Stimulated activated naive CD8-positive, alpha-beta T cell treated with anti-CD3 and anti-CD28 coated beads, Interleukin-15, Interleukin-2, amounts not matched to agents 100 ng/mL and 50 ng/mL, for 24 hours (primary cell): ENCODE measurements at regions not wholly inside any gene's neighbourhood (a gene's known extent, or its start where the extent isn't known, plus 50 kb on each side); places are given as distances from the start of the nearest gene placed in this dataset.

Source experiments
- H3K27ac Mint-ChIP-seq: one replicate; pipeline ENCODE4 v1.8.0; 2021; ENCODE audit warnings: mild to moderate bottlenecking, mixed read lengths
- H3K27me3 Mint-ChIP-seq: one replicate; pipeline ENCODE4 v1.8.0; 2021; ENCODE audit warnings: mixed read lengths
- H3K36me3 Mint-ChIP-seq: one replicate; pipeline ENCODE4 v1.8.0; 2021; ENCODE audit warnings: low read depth, mixed read lengths
- H3K4me1 Mint-ChIP-seq: one replicate; pipeline ENCODE4 v1.8.0; 2021; ENCODE audit warnings: low read depth, mixed read lengths
- H3K4me3 Mint-ChIP-seq: one replicate; pipeline ENCODE4 v1.8.0; 2021; ENCODE audit warnings: mild to moderate bottlenecking, mixed read lengths
- H3K9me3 Mint-ChIP-seq: one replicate; pipeline ENCODE4 v1.8.0; 2021; ENCODE audit warnings: mixed read lengths

DNA sequence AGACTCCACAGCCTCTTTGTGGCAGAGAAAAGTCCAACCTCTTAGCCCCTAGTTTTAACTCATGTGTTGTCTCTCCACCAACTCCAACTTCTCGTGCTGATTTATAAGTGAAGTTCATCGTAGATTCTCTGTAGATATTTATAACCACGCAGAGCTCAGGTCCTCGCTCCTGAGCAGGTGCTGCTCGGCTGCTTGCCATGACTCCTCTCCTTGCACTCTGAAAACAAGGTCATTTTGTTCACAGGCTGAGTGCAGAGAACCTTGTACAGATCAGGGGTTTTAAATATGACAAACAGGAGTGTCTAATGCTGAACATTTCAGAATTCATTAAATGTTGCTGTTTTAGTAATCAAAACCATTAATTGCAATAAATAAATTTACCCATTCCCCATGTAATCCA is 330.8 kb upstream of the GYPC start:
- Mint-ChIP-seq H3K9me3 (no peaks in the 10 kb centered on the region), H3K4me3 (no peak overlapping the region), H3K27me3 (peaks cover 4% of the 10 kb centered on the region), H3K4me1 (peaks cover 4% of the 10 kb centered on the region), H3K27ac (no peak overlapping the region), H3K36me3 (no peaks in the 10 kb centered on the region)

DNA sequence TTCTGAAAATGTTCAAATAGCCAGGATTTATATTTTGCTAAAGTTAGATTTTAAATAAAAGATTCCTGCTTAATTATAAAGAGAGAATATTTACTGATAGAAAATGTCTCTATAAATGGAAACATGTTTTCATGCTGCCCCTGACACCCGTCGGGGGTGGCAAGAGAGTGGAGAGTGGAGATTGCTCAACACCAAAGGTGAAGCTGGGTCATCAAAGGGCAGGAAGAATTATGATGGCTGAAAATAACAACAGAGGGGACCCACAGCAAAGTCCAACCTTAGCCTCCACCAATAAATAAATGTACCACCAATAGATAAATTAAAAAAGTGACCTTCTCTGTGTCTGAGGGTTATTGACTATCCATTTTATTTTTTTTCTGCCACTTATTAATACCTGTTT is 326.8 kb upstream of the GYPC start:
- Mint-ChIP-seq H3K4me1 (no peaks in the 10 kb centered on the region), H3K9me3 (peaks cover 27% of the 10 kb centered on the region), H3K27me3 (peaks cover 9% of the 10 kb centered on the region), H3K4me3 (no peak overlapping the region), H3K36me3 (no peaks in the 10 kb centered on the region), H3K27ac (no peak overlapping the region)

DNA sequence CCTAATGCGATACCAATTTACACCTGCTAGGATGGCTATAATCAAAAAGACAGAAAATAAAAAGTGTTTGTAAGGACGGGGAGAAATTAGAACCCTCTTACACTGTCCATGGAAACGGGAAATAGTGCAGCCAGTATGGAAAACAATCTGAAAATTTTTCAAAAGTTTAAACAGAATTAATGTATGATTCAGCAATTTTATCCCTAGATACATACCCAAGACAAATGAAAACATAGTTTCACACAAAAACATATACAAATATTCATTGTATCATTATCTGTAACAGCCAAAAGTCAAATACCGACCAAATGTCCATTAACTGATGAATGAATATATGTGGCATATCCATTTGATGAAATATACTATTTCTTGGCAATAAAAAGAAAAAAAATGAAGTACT is 313.5 kb upstream of the GYPC start:
- H3K4me3 Mint-ChIP-seq: no peak overlapping the region
- H3K9me3 Mint-ChIP-seq: peaks cover 3% of the 10 kb centered on the region
- H3K36me3 Mint-ChIP-seq: no peaks in the 10 kb centered on the region
- no peaks in the 10 kb centered on the region for H3K27me3 Mint-ChIP-seq
- no peaks in the 10 kb centered on the region for H3K4me1 Mint-ChIP-seq
- no peak overlapping the region for H3K27ac Mint-ChIP-seq

DNA sequence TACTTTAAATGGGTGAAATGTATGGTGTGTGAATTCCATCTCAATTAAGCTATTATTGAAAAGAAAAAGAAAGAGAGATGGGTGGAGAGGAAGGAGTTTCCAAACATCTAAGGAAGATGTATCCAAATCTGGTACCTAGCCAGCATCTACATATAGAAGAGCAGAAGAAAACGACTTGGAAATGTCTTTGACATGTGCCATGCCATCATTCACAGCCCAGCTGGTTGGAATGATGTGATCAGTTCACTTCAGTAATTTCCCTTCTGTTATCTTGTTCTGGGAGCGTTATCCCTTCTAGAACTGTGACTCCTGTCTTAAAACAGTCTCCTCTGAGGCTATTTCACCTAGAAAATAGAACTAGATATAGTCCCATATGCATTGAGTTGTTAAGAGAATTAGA is 312.8 kb upstream of the GYPC start:
- Mint-ChIP-seq H3K4me3 (no peak overlapping the region), H3K27me3 (no peaks in the 10 kb centered on the region), H3K27ac (no peak overlapping the region), H3K9me3 (peaks cover 3% of the 10 kb centered on the region), H3K4me1 (no peaks in the 10 kb centered on the region), H3K36me3 (no peaks in the 10 kb centered on the region)

DNA sequence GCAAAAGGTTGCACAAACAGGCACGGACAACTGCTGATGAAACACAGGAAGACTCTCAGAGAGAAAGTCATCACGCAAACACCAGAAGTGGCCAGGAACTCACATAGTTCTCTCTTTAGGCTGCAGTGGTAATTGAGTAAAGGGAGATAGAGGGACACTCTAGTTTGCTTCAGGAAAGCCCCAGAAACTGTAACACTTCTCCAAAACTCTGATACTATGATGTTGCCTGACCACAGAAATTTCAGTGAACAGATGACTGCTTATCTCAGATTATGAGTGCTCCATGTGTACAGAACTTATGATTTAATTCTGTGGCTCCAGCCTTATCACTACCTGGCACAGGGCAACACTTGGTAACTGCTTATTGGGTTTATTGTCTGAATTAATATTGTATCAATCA is 311.5 kb upstream of the GYPC start:
- H3K36me3 Mint-ChIP-seq: no peaks in the 10 kb centered on the region
- no peaks in the 10 kb centered on the region for H3K27me3 Mint-ChIP-seq
- H3K4me1 Mint-ChIP-seq: no peaks in the 10 kb centered on the region

DNA sequence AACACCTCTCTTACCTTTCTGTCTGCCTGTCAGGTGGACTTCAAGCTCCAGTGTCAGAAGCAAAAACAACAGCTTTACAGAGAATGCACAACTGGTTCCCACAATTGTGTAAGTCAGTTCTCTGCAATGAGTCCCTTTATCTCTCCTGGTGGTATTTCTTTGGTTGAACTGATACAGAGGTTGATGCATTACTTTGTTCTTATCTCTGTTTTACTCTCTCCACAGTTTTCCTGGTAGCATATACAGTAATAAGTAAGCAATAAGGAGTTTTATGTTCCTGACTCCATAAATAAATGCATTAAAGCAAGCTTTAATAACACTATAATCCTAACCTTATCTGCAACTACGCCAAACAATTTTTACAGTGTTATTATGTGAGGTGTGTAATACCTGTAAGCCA is 310.3 kb upstream of the GYPC start:
- H3K4me3 Mint-ChIP-seq: no peak overlapping the region
- no peaks in the 10 kb centered on the region for H3K9me3 Mint-ChIP-seq
- no peaks in the 10 kb centered on the region for H3K36me3 Mint-ChIP-seq
- H3K27me3 Mint-ChIP-seq: no peaks in the 10 kb centered on the region
- no peak overlapping the region for H3K27ac Mint-ChIP-seq
- H3K4me1 Mint-ChIP-seq: no peaks in the 10 kb centered on the region

More for the DNA sequence above, 311.5 kb upstream of the GYPC start:
- H3K4me3 Mint-ChIP-seq: no peak overlapping the region
- no peaks in the 10 kb centered on the region for H3K9me3 Mint-ChIP-seq
- no peak overlapping the region for H3K27ac Mint-ChIP-seq

DNA sequence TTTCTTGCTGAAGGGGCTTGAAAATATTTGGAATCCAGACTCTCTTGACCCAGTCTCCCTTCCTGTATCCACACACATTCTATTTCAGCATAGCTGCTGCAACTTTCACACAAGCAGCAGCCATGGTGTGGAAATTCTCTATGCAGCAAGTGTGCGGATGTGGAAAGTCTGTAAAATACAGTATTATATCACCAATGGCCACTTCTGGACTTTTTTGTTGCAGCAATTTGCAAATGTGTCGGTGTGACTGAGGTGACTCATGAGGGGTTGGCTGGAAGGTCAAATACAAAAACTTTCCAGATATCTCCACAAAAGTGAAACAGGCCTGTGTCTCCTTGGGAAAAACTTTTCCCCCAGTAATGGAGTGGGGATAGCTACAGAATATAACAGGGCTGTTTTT is 299.3 kb upstream of the GYPC start:
- H3K4me3 Mint-ChIP-seq: no peak overlapping the region
- H3K27ac Mint-ChIP-seq: no peak overlapping the region
- H3K27me3 Mint-ChIP-seq: peaks cover 10% of the 10 kb centered on the region
- no peaks in the 10 kb centered on the region for H3K9me3 Mint-ChIP-seq
- H3K4me1 Mint-ChIP-seq: no peaks in the 10 kb centered on the region
- H3K36me3 Mint-ChIP-seq: no peaks in the 10 kb centered on the region

DNA sequence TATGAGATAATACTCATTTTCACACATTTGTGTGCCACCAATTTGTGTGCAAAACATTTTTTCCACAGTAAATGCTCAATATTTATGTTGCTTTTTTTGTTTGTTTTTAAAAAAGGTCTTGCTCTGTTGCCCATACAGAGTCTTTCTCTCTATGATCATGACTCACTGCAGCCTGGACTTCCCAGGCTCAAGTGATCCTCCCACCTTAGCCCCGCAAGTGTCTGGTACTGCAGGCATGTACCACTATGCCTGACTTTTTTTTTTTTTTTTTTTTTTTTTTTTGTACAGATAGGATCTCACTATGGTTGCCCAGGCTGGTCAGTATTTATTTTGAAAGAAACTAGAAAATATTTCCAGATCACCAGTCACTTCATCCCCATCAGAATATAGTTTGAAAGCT is 297.8 kb upstream of the GYPC start:
- Mint-ChIP-seq H3K4me1 (no peaks in the 10 kb centered on the region), H3K4me3 (no peak overlapping the region), H3K9me3 (no peaks in the 10 kb centered on the region), H3K27ac (no peak overlapping the region), H3K36me3 (no peaks in the 10 kb centered on the region), H3K27me3 (peaks cover 7% of the 10 kb centered on the region)

DNA sequence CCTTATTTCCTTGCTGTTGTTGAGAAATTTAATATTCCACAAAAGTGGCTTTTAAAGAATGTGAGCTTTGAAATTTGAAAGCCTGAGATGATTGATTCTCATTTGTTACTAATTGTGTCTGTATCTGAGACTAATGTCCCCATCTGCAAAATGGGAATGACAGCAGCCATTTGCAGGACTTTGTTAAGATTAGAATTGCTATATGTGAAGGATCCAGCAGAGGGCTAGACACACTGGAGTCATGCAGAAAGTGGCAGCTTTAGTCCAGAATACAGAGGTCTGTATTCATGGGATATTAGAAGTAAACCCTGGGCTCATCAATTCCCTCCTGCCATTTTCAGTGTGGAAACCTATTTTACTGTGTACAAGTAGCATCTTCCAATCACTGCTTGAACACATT is 296.5 kb upstream of the GYPC start:
- H3K4me1 Mint-ChIP-seq: no peaks in the 10 kb centered on the region
- H3K4me3 Mint-ChIP-seq: no peak overlapping the region
- H3K27me3 Mint-ChIP-seq: peaks cover 8% of the 10 kb centered on the region
- no peaks in the 10 kb centered on the region for H3K36me3 Mint-ChIP-seq
- no peaks in the 10 kb centered on the region for H3K9me3 Mint-ChIP-seq
- H3K27ac Mint-ChIP-seq: no peak overlapping the region

DNA sequence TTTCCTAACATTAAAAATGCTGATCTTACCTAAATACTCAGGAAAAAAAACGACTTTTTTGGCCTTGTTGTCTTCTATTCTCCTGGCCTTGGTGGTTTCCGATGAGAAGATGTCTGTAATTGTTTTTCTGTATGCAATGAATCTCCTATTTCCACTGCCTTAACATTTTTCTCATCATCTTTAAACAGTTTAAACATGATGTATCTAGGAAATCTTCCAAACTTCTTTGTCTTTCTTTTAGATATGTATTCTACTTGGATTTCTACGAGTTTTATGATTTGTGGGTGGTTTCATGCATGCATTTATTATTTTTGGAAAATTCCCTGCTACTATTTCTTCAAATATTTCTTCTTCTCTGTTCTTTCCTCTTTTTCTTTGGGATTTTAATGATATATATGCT is 288.6 kb upstream of the GYPC start:
- no peaks in the 10 kb centered on the region for H3K9me3 Mint-ChIP-seq

DNA sequence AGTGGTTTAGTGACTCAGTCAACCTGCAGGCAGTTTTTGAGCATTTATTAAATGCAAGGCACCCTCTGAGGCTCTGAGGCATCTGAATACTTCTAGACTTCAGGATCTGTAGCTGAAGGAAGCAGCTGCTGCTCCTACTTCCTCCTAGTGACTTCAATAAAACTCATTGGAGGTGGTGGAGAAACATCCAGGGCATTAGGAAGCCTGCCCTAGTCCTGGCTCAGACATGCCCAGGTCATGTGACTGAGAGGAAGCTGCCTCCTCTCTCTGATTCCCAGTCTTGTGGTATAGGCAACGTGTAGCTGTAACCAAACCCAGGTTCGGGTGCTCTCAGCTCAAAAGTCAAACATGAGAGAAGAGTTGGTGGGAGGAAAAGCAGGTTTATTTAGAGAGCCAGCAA is 287.2 kb upstream of the GYPC start:
- H3K4me3 Mint-ChIP-seq: no peak overlapping the region
- no peak overlapping the region for H3K27ac Mint-ChIP-seq
- no peaks in the 10 kb centered on the region for H3K9me3 Mint-ChIP-seq
- no peaks in the 10 kb centered on the region for H3K36me3 Mint-ChIP-seq
- no peaks in the 10 kb centered on the region for H3K4me1 Mint-ChIP-seq
- peaks cover 4% of the 10 kb centered on the region for H3K27me3 Mint-ChIP-seq

More for the DNA sequence above, 288.6 kb upstream of the GYPC start:
- Mint-ChIP-seq H3K4me3 (no peak overlapping the region), H3K27ac (no peak overlapping the region), H3K27me3 (peaks cover 4% of the 10 kb centered on the region), H3K36me3 (no peaks in the 10 kb centered on the region), H3K4me1 (no peaks in the 10 kb centered on the region)

DNA sequence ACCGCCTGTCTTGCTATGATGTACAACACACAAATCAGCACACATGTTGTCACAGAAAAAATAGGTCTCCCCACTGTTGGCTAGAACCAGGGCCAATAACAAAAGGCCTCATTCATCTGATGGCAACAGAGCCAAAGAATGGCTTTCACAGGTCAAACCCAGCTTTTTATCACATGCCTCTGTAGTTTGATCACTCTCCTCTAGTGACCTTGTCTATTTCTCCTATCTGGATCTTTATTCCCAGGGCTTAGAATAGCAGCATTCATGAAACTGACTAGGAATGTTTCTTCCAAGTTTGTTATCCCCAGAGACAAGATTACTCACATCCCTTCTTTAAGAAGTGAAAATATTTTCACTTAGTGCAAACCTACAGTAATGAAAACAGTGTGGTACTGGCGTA is 285.8 kb upstream of the GYPC start:
- H3K27ac Mint-ChIP-seq: no peak overlapping the region
- H3K4me3 Mint-ChIP-seq: no peak overlapping the region
- no peaks in the 10 kb centered on the region for H3K4me1 Mint-ChIP-seq
- no peaks in the 10 kb centered on the region for H3K36me3 Mint-ChIP-seq
- H3K27me3 Mint-ChIP-seq: no peaks in the 10 kb centered on the region
- H3K9me3 Mint-ChIP-seq: no peaks in the 10 kb centered on the region

DNA sequence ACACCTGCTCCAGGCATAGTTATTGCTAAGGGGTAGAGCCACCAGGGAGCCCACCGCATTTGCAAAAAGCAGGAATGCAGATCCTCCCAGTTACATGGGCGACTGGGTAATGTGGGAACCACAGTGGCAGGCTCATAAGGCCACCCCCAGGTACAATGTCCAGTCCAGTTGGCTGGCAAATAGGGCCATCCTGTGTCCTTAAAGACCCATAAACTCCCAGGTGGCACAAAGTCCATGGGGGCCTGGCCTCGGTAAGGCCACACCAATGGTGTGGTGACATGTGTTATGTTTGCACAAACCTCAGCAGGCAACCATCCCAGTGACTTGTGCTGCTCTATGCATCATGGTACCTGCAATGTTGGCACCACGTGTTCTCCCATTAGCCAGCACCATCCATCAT is 283.6 kb upstream of the GYPC start:
- Mint-ChIP-seq H3K36me3 (no peaks in the 10 kb centered on the region), H3K27me3 (no peaks in the 10 kb centered on the region), H3K27ac (no peak overlapping the region), H3K9me3 (no peaks in the 10 kb centered on the region), H3K4me3 (no peak overlapping the region), H3K4me1 (no peaks in the 10 kb centered on the region)

DNA sequence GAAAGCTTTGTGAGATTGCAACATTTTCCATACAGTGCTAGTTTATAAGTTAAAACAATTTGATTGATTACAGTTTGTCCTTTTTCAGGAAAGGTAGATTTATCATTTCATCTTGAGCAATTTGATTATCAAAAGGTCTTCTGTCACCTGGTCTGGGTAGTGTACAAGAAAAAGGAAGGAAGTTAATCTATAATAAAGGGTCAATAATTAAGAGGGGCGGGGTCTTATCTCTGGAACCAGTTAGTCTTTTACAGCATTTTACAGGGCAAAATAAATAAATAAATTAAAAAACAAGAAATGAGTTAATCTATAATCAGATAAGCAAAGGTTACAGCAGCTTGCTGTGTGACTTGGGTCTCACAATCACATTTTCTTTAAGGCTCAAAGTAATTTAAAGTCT is 277.8 kb upstream of the GYPC start:
- Mint-ChIP-seq H3K36me3 (no peaks in the 10 kb centered on the region), H3K4me3 (no peak overlapping the region), H3K4me1 (no peaks in the 10 kb centered on the region), H3K27ac (no peak overlapping the region), H3K27me3 (peaks cover 16% of the 10 kb centered on the region), H3K9me3 (no peaks in the 10 kb centered on the region)

DNA sequence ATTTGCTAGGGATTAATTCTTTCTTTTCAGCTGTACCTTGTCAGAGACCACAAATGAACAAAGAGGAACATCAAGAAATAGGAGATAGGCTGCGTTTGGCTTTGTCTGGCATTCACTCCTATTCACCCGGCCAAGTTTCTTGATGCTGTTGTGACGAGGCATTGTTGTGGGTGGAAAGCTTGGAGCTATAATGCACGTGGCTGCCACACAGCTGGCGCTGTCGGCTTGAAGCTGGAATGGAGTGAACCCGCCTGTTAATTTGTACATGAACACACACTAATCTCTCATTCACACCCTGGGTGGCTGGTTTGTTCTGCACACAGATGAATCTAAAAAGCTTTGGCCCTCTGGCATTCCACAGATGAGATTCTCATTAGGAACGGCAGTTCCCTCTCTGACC is 274.9 kb upstream of the GYPC start:
- Mint-ChIP-seq H3K9me3 (peaks cover 3% of the 10 kb centered on the region), H3K4me3 (no peak overlapping the region), H3K4me1 (no peaks in the 10 kb centered on the region), H3K36me3 (no peaks in the 10 kb centered on the region), H3K27ac (no peak overlapping the region), H3K27me3 (peaks cover 16% of the 10 kb centered on the region)

DNA sequence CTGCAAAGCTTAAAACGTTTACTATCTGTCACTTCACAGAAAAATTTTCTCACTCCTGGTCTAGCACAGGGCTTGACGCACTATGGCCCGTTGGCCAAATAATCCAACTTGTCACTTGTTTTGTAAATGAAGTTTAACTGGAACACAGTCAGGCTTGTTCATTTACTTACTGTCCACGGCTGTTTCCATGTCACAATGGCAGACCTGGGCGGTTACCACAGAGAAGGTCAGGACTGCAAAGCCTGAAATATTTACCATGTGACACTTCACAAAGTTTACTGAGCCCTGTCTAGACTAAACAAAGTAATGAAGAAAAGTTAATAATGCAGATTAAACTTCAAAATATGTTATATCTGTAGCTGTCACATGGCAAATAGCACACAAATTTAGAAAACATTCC is 273.0 kb upstream of the GYPC start:
- Mint-ChIP-seq H3K27ac (no peak overlapping the region), H3K4me3 (no peak overlapping the region), H3K27me3 (peaks cover 18% of the 10 kb centered on the region), H3K9me3 (peaks cover 17% of the 10 kb centered on the region), H3K36me3 (no peaks in the 10 kb centered on the region), H3K4me1 (no peaks in the 10 kb centered on the region)

DNA sequence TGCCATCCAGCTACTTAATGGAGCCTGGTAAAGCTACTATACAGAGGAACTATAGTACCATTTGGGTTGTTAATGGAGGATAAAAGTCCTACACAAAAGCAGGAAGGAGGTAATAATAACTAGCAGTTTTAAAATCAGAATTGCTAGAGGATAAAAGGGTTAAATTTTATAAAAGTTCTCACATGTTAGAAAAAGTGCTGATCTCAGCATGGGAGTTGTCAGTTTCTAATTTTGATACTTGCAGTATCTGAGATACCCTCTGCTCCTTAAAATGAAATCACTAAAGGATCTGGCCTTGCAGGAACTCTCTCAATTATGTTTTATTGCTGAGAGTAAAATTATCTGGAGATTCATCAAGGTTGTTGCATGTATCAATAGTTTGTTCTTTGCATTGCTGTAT is 272.2 kb upstream of the GYPC start:
- H3K4me1 Mint-ChIP-seq: no peaks in the 10 kb centered on the region
- no peaks in the 10 kb centered on the region for H3K36me3 Mint-ChIP-seq
- peaks cover 22% of the 10 kb centered on the region for H3K9me3 Mint-ChIP-seq
- H3K4me3 Mint-ChIP-seq: no peak overlapping the region
- peaks cover 16% of the 10 kb centered on the region for H3K27me3 Mint-ChIP-seq
- H3K27ac Mint-ChIP-seq: no peak overlapping the region
